Parathyroid adenoma (tissue), 2 donors: ENCODE measurements at regions not wholly inside any gene's neighbourhood (a gene's known extent, or its start where the extent isn't known, plus 50 kb on each side); places are given as distances from the start of the nearest gene placed in this dataset.

Source experiments
- H2AFZ ChIP-seq: fragments of 300-600 bp; sonication (generic); one replicate; pipeline ENCODE4 v1.7.0; 2017; ENCODE audit warnings: antibody characterized with exemption, mild to moderate bottlenecking
- H3K27ac ChIP-seq: fragments of 300-600 bp; sonication (generic); one replicate; pipeline ENCODE4 v1.7.0; 2017
- H3K27me3 ChIP-seq: fragments of 300-600 bp; sonication (generic); one replicate; pipeline ENCODE4 v1.7.0; 2017; ENCODE audit warnings: low read length; ENCODE audit not compliant: control insufficient read depth, insufficient read depth
- H3K36me3 ChIP-seq: fragments of 300-600 bp; sonication (generic); one replicate; pipeline ENCODE4 v1.7.0; 2017; ENCODE audit warnings: low read length; ENCODE audit not compliant: control insufficient read depth, insufficient read depth
- H3K4me1 ChIP-seq: fragments of 300-600 bp; sonication (generic); one replicate; pipeline ENCODE4 v1.7.0; 2017; ENCODE audit warnings: control low read depth
- H3K4me2 ChIP-seq: fragments of 300-600 bp; sonication (generic); one replicate; pipeline ENCODE4 v1.7.0; 2017; ENCODE audit warnings: low read length
- H3K4me3 ChIP-seq: fragments of 300-600 bp; sonication (generic); one replicate; pipeline ENCODE4 v1.7.0; 2017; ENCODE audit warnings: low read depth, low read length
- H3K79me2 ChIP-seq: fragments of 300-600 bp; sonication (generic); one replicate; pipeline ENCODE4 v1.7.0; 2017; ENCODE audit warnings: control low read depth
- H3K9ac ChIP-seq: fragments of 300-600 bp; sonication (generic); one replicate; pipeline ENCODE4 v1.7.0; 2017; ENCODE audit warnings: mild to moderate bottlenecking
- H3K9me3 ChIP-seq: fragments of 300-600 bp; sonication (generic); one replicate; pipeline ENCODE4 v1.7.0; 2017; ENCODE audit warnings: low read length; ENCODE audit not compliant: control insufficient read depth
- CTCF ChIP-seq: fragments of 300-600 bp; sonication (generic); IDR thresholded peaks from one replicate; pipeline ENCODE4 v1.7.0; 2017; ENCODE audit warnings: antibody characterized with exemption, mild to moderate bottlenecking
- donor health status: primary hyperparathyroidism.

- Histone ChIP-seq H3K36me3 (no peaks in the 10 kb centered on the region), H3K79me2 (no peaks in the 10 kb centered on the region), H3K9ac (no peak overlapping the region), H3K9me3 (no peaks in the 10 kb centered on the region), H3K4me3 (no peak overlapping the region), H3K27me3 (no peaks in the 10 kb centered on the region), H3K4me1 (no peaks in the 10 kb centered on the region), H3K4me2 (no peak overlapping the region), H3K27ac (no peak overlapping the region), H2AFZ (no peak overlapping the region)
- TF ChIP-seq CTCF = no peak
Observed at GRCh38 chr2:3099145-3099859, 278.3 kb downstream of the EIPR1 start.

- H3K4me3 ChIP-seq = no peak overlapping the region
- no peak for TF ChIP-seq CTCF
- no peaks in the 10 kb centered on the region for H3K36me3 ChIP-seq
- no peaks in the 10 kb centered on the region for H3K27me3 ChIP-seq
- H2AFZ ChIP-seq = no peak overlapping the region
- H3K79me2 ChIP-seq = no peaks in the 10 kb centered on the region
- no peak overlapping the region for H3K4me2 ChIP-seq
- H3K4me1 ChIP-seq = no peaks in the 10 kb centered on the region
- no peak overlapping the region for H3K9ac ChIP-seq
- H3K9me3 ChIP-seq = no peaks in the 10 kb centered on the region
- no peak overlapping the region for H3K27ac ChIP-seq
Observed at GRCh38 chr2:3098231-3098630, 279.4 kb downstream of the EIPR1 start.

DNA sequence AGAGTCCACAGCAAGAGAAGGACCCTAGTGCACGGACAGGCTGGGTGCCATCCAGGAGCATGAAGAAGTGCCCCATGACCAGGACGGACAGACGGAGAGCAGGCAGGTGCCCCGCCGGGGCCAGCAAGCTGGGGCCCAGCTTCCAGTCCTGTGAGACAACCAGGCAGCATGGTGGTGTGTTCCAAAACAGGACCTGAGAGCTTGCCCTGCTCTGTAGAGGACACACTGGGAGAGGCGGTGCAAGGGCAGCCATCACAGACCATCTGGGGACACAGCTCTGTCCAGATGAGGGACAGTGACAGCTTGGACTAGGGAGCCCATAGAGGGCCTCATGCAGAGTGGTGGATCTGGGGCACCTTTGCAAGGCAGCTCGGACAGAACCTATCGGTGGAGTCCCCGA is 279.8 kb downstream of the EIPR1 start:
- H3K4me3 ChIP-seq = no peak overlapping the region
- H3K9me3 ChIP-seq = no peaks in the 10 kb centered on the region
- no peak for TF ChIP-seq CTCF
- H3K27me3 ChIP-seq = no peaks in the 10 kb centered on the region
- H3K79me2 ChIP-seq = no peaks in the 10 kb centered on the region
- H3K4me2 ChIP-seq = no peak overlapping the region
- H3K9ac ChIP-seq = no peak overlapping the region
- H3K27ac ChIP-seq = no peak overlapping the region
- no peaks in the 10 kb centered on the region for H3K4me1 ChIP-seq
- no peaks in the 10 kb centered on the region for H3K36me3 ChIP-seq
- no peak overlapping the region for H2AFZ ChIP-seq

- H3K27me3 ChIP-seq = no peaks in the 10 kb centered on the region
Observed at GRCh38 chr2:3094999-3095958, 282.3 kb downstream of the EIPR1 start.

More at GRCh38 chr2:3094999-3095958, 282.3 kb downstream of the EIPR1 start:
- Histone ChIP-seq H2AFZ (no peak overlapping the region), H3K9ac (no peak overlapping the region), H3K36me3 (no peaks in the 10 kb centered on the region), H3K4me1 (no peaks in the 10 kb centered on the region), H3K4me3 (no peak overlapping the region), H3K4me2 (no peak overlapping the region), H3K79me2 (no peaks in the 10 kb centered on the region), H3K9me3 (no peaks in the 10 kb centered on the region), H3K27ac (no peak overlapping the region)
- TF ChIP-seq CTCF = no peak
